ENCODE measurements at regions not wholly inside any gene's neighbourhood (a gene's known extent, or its start where the extent isn't known, plus 50 kb on each side); places are given as distances from the start of the nearest gene placed in this dataset.

GRCh38 chr12:24363177-24363754 lies 413.8 kb upstream of the SOX5 start:
- no peaks in the 10 kb centered on the region for H4K20me1 ChIP-seq (ENCODE audit: insufficient read depth, low read length)
- H2AFZ ChIP-seq (ENCODE audit: low read length): no peak overlapping the region
- H3K4me1 ChIP-seq (ENCODE audit: insufficient read depth, low read length): peaks cover 23% of the 10 kb centered on the region
- H3K9me3 ChIP-seq (ENCODE audit: low read length): no peaks in the 10 kb centered on the region
- H3K79me2 ChIP-seq (ENCODE audit: insufficient read depth, low read length): no peaks in the 10 kb centered on the region
- ChIA-PET CTCF (ENCODE audit: low intra/inter-chr PET ratio, low total read pairs) (no interaction called here), POLR2A (no interaction called here)
- in situ Hi-C loops (cut with HindIII; ENCODE audit: extremely low pct_ligation_motif_present, low pct_unique_long_range_greater_than_20kb) (no loop called here), intact Hi-C loops (cut with micrococcal nuclease; ENCODE audit: unreplicated experiment) (no loop called here)
- no peaks in the 10 kb centered on the region for H3K27me3 ChIP-seq (ENCODE audit: control insufficient read depth in 1 of 2, insufficient read depth in 2 of 2, low read length in 2 of 2)
- H3K4me2 ChIP-seq (ENCODE audit: low read depth, low read length): no peak overlapping the region
- H3K9ac ChIP-seq (ENCODE audit: insufficient read depth, low read depth, low read length): no peak overlapping the region
- 52% methylated on average over 3 of the region's 3 CpGs for WGBS (ENCODE audit: low lambda C conversion rate)
- H3K27ac ChIP-seq (ENCODE audit: extremely low read length, insufficient read depth, low read length): no peak overlapping the region
- H3K4me3 ChIP-seq (replicated peaks in 1 of 3; ENCODE audit: insufficient read depth in 1 of 3, low read depth in 2 of 3, low read length in 3 of 3): no peak overlapping the region
- no peak for TF ChIP-seq NCOA2 (CRISPR knock-in tag; IDR thresholded peaks at IDR 0.05)
- TF ChIP-seq TEAD2 (CRISPR knock-in tag; IDR thresholded peaks at IDR 0.05): no peak
- TF ChIP-seq ZNF605 (CRISPR knock-in tag; IDR thresholded peaks at IDR 0.05): no peak
- TF ChIP-seq ZFP36 (IDR thresholded peaks at IDR 0.05; ENCODE audit: borderline replicate concordance, low read depth, low read length, partially characterized antibody): no peak
- TF ChIP-seq E2F1 (CRISPR knock-in tag; IDR thresholded peaks at IDR 0.05): no peak
- TF ChIP-seq ZNF205 (CRISPR knock-in tag; IDR thresholded peaks at IDR 0.05): no peak
- DNase-seq (ENCODE audit: low spot score) (no peak), ATAC-seq (no peak), FAIRE-seq (no peak)
- BruUV-seq (replicated peaks): no TSS peak
- no peaks in the 10 kb centered on the region for H3K36me3 ChIP-seq (replicated peaks in 1 of 2; ENCODE audit: control insufficient read depth in 1 of 2, insufficient read depth in 2 of 2, low read length in 2 of 2)

GRCh38 chr12:24361877-24362580 lies 412.6 kb upstream of the SOX5 start:
- TF ChIP-seq ELF4 (CRISPR knock-in tag; IDR thresholded peaks at IDR 0.05; ENCODE audit: borderline replicate concordance) (no peak), ZNF510 (CRISPR knock-in tag; IDR thresholded peaks at IDR 0.05; ENCODE audit: low read depth) (no peak), POGZ (CRISPR knock-in tag; IDR thresholded peaks at IDR 0.05) (no peak), SNAPC2 (CRISPR knock-in tag; IDR thresholded peaks at IDR 0.05) (no peak), ZNF746 (CRISPR knock-in tag; IDR thresholded peaks at IDR 0.05) (no peak), ERF (CRISPR knock-in tag; IDR thresholded peaks at IDR 0.05) (no peak), RBFOX2 (IDR thresholded peaks at IDR 0.05; ENCODE audit: low read depth, low read length) (no peak), ZNF460 (CRISPR knock-in tag; IDR thresholded peaks at IDR 0.05; ENCODE audit: borderline replicate concordance) (no peak), PHF5A (CRISPR knock-in tag; IDR thresholded peaks at IDR 0.05; ENCODE audit: low read depth, unreplicated experiment) (no peak), FOXC1 (CRISPR knock-in tag; IDR thresholded peaks at IDR 0.05; ENCODE audit: borderline replicate concordance) (no peak), DDIT3 (CRISPR knock-in tag; IDR thresholded peaks at IDR 0.05) (no peak), MXD4 (CRISPR knock-in tag; IDR thresholded peaks at IDR 0.05) (no peak)
- WGBS (ENCODE audit: low lambda C conversion rate): 75% methylated on average over 6 of the region's 6 CpGs
- DNase-seq (ENCODE audit: low spot score) (no peak), FAIRE-seq (no peak), ATAC-seq (no peak)
- H3K36me3 ChIP-seq (replicated peaks in 1 of 2; ENCODE audit: control insufficient read depth in 1 of 2, insufficient read depth in 2 of 2, low read length in 2 of 2): no peaks in the 10 kb centered on the region
- H3K79me2 ChIP-seq (ENCODE audit: insufficient read depth, low read length): no peaks in the 10 kb centered on the region
- ChIA-PET POLR2A (no interaction called here), CTCF (ENCODE audit: low intra/inter-chr PET ratio, low total read pairs) (no interaction called here)
- H2AFZ ChIP-seq (ENCODE audit: low read length): no peak overlapping the region
- no peak overlapping the region for H3K4me3 ChIP-seq (replicated peaks in 1 of 3; ENCODE audit: insufficient read depth in 1 of 3, low read depth in 2 of 3, low read length in 3 of 3)
- no TSS peak for BruUV-seq (replicated peaks)
- no peak overlapping the region for H3K9ac ChIP-seq (ENCODE audit: insufficient read depth, low read depth, low read length)
- H3K4me1 ChIP-seq (ENCODE audit: insufficient read depth, low read length): peaks cover 23% of the 10 kb centered on the region
- H3K9me3 ChIP-seq (ENCODE audit: low read length): no peaks in the 10 kb centered on the region
- in situ Hi-C loops (cut with HindIII; ENCODE audit: extremely low pct_ligation_motif_present, low pct_unique_long_range_greater_than_20kb) (no loop called here), intact Hi-C loops (cut with micrococcal nuclease; ENCODE audit: unreplicated experiment) (no loop called here)
- H3K27ac ChIP-seq (ENCODE audit: extremely low read length, insufficient read depth, low read length): no peak overlapping the region
- no peaks in the 10 kb centered on the region for H3K27me3 ChIP-seq (ENCODE audit: control insufficient read depth in 1 of 2, insufficient read depth in 2 of 2, low read length in 2 of 2)
- no peaks in the 10 kb centered on the region for H4K20me1 ChIP-seq (ENCODE audit: insufficient read depth, low read length)
- H3K4me2 ChIP-seq (ENCODE audit: low read depth, low read length): no peak overlapping the region

All from HepG2 (cell line).